Stimulated activated CD4-positive, alpha-beta T cell treated with anti-CD3 and anti-CD28 coated beads, Interleukin-12 subunit alpha, Interleukin-12 subunit beta, amount 100 ng/mL, for 4 hours (primary cell): ENCODE measurements at regions not wholly inside any gene's neighbourhood (a gene's known extent, or its start where the extent isn't known, plus 50 kb on each side); places are given as distances from the start of the nearest gene placed in this dataset.
"Not testable (repeated sequence)": the region's sequence is repeated elsewhere in the genome, so short reads cannot be mapped to it uniquely, and the experiment has no call there.

Source experiments
- DNase-seq: peaks from one replicate; pipeline ENCODE4 v3.0.0-alpha.2; 2020

GRCh38 chr1:234810726-234811125, 200.7 kb upstream of the IRF2BP2 start:
- not testable (repeated sequence) for DNase-seq

- DNase-seq = not testable (repeated sequence)
Measured at GRCh38 chr1:234809854-234810245, 199.9 kb upstream of the IRF2BP2 start.

DNA sequence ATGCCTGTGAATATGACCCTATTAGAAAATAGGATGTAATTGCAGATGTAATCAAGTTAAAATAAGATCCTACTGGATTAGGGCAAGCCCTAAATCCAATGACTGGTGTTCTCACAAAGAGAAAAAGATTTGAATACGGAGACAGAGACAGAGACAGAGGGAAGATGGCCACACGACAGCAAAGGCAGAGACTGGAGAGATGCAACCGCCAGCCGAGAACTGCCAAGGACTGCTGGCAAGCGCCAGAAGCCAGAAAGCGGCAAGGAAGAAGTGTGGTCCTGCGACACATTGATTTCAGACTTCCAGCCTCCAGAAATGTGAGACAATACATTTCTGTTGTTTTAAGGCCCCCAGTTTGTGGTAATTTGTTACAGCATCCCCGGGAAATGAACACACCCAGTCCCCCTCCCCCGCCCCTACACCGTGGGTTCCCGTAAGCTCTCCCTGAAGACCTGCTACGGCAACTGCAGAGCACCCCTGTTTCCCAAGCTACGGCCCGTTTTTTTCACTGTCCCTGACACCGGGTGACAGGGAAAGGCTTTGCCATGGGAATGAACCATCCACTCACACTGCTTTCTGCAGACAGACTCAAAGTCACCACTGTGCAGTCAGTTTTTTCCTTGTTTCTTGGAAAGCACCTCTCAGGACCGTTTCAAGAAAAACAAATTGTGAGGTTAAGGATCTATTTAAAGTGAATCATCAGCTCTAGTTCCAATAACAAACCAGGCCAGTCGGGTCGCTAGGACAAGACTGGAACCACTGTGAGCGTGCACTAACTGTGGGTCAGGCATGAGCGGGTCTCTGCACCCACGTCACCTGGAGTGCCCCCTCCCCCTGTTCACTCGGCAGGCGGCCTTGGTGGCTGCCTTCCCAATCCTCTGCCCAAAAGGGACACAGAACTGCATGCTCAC, 199.2 kb upstream of the IRF2BP2 start:
- not testable (repeated sequence) for DNase-seq

DNA sequence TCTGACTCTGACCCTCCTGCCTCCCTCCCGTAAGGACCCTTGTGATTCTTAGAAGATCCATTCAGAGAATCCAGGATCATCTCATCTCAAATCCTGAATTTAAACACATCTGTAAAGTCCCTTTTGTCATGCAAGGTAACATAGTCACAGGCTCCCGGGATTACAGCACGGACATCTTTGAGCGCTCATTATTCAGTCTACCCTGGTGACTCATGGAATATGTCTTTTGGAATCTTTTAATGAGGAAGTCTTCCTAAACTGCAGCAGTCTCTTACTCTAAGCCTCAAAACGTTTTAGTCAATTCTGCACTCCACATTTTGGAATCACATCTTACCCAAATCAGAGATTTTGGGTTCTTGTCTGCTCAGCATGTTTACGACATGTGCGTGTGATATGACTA, 198.5 kb upstream of the IRF2BP2 start:
- DNase-seq = not testable (repeated sequence)

DNA sequence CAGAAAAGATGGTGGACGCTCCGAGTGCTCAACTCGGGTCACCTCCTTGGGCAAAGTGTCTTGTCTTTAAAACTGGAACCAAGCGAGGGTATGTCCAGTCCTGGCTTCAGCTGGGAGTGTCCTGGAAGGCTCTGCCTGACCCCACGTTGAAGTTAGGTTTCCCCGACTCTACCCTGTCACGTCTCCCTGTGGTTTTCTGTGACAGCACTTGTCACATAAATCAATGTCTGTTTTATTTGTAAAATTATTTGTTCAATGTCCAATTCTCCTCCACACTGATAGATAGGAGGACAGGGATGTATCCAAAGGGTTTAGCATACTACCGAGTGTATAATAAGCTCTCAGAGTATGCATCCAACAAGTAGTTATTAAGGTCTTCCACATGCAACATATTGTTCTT, 197.7 kb upstream of the IRF2BP2 start:
- DNase-seq = not testable (repeated sequence)

DNA sequence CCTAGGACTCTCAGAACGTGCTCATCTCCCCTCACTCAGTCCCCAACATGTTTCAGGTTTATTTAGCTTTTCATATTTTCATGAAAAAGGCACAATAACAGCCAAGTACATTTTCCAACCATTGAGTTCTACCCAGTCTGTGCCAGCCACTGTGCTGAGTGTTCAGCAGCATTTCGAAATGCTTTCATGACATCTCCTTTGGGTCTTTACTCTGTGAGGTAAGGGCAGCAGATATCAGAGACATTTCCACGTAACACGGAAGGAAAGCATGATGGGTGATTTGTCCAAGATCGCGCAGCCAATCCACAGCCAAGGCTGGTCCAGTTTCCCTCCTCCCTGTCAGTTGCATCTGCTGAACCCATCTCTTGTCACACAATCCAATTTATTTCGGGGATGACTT, 192.6 kb upstream of the IRF2BP2 start:
- DNase-seq = not testable (repeated sequence)

- DNase-seq = not testable (repeated sequence)
Measured at GRCh38 chr1:234801636-234802035, 191.7 kb upstream of the IRF2BP2 start.

- not testable (repeated sequence) for DNase-seq
Measured at GRCh38 chr1:234801147-234801546, 191.2 kb upstream of the IRF2BP2 start.

- not testable (repeated sequence) for DNase-seq
Measured at GRCh38 chr1:234800563-234800962, 190.6 kb upstream of the IRF2BP2 start.

DNA sequence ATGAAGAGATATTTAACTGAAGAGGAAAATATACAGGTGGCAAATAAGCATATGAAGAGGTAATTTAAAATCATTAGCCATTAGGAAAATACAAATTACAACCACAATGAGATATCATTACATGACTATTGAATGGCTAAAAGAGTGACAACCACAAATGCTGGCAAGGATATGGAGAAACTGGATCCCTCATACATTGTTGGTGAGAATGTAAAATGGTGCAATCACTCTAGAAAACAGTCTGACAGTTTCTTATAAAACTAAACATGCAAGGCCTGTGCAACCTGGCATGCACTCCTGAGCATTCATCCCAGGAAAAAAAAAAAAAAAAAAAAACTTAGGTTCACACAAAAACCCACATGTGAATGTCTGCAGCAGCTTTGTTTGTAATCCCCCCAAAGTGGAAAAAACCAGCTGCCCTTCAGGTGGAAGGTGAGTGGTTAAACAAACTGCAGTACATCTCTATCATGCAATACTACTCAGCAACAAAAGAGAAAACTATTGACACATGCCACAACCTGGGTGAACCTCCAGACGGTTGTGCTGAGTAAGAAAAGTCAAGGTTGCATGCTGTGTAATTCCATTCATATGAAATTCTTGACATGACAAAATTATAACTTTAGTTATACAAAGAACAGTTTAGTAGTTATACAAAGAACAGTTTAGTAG, 189.2 kb upstream of the IRF2BP2 start:
- DNase-seq = not testable (repeated sequence)

DNA sequence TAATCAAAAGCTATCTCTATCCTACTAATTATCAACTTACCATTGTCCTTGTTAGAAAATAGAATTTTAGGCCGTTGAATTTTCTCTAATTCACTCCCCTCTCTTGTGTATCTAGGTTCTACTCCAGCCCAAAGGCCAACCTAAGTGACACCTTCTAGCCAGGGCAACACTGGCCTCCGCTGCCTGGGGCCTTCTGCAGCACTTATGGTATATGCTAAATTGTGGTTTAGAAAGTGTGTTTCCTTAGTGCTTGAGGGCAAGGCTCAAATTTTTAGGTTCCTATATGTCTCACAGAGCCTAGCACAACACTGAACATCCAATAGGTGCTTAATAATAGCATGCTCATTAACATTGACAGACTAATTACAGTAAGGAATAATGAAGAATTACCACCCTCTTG, 187.2 kb upstream of the IRF2BP2 start:
- DNase-seq = not testable (repeated sequence)

DNA sequence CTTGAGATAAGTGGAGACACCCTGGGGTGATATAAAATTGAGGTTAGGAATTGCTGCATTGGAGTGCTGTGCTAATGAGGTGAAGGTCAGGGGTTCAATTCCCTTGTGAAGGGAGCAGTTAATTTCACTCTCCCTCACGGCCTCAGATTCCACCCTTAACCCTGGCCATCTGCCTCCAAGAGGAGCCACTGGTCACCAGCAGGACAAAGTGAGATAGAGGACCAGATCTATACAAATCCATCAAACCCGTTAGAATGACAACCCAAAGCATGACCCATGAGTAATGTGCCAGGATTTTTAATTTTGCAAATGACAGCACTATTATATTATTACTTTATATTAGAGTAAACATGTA, 186.4 kb upstream of the IRF2BP2 start:
- not testable (repeated sequence) for DNase-seq

- not testable (repeated sequence) for DNase-seq
Measured at GRCh38 chr1:234795711-234796437, 185.9 kb upstream of the IRF2BP2 start.

DNA sequence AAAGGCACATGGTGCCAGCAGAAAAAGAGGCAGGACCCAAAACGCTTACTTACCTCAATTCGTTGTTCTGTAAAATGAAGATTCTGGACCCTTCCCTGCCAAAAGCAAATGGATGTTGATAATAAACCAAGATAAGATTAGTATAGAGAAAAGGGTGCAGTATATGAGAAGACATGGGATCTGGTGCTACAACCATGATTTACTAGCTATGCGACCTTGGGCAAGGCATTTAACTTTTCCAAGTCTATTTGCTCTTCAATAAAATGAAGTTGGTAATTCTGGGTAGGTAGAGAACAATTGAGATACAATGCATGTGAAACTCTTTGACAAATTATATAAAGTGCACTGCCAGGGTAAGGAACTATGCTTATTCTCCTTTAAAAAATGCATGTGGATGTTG, 185.0 kb upstream of the IRF2BP2 start:
- DNase-seq = not testable (repeated sequence)

DNA sequence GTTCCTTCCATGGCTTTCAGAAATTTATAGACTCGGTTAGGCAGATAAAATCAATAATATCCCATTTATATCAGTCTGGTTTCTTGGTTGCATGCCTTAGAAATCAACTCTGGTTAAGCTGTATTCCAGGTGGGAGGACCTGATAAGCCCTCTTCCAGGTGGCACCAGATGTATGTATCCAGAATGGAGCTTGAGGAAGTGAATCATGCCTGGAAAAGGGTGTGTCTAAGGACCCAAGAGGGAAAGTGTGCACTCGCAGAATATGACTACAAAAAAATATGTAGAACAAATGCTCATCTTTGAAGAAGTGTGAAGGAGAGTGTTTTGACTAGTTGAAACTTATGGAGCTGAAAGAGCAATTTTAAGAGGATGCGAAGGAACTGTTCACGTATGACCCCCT, 184.5 kb upstream of the IRF2BP2 start:
- DNase-seq = not testable (repeated sequence)

DNA sequence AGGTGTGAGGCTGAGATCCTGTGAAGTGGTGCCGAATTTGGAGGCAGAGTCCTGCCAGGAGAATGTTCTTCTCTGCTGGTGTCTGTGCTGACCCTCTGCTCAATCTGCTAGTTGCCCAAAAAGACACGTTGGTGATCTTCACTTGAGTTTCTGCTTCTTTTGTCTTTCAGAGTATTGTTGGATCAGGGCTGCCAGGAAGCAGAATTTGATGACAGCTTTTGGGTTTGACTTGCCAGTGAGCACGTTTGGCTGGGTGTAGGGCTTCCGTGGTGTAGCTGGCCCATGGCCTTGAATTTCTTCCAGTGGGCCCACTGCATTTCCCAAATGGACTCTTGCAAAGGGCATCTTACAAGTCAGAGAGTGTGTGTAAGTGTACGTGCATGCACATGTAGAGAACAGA, 183.9 kb upstream of the IRF2BP2 start:
- DNase-seq = not testable (repeated sequence)

DNA sequence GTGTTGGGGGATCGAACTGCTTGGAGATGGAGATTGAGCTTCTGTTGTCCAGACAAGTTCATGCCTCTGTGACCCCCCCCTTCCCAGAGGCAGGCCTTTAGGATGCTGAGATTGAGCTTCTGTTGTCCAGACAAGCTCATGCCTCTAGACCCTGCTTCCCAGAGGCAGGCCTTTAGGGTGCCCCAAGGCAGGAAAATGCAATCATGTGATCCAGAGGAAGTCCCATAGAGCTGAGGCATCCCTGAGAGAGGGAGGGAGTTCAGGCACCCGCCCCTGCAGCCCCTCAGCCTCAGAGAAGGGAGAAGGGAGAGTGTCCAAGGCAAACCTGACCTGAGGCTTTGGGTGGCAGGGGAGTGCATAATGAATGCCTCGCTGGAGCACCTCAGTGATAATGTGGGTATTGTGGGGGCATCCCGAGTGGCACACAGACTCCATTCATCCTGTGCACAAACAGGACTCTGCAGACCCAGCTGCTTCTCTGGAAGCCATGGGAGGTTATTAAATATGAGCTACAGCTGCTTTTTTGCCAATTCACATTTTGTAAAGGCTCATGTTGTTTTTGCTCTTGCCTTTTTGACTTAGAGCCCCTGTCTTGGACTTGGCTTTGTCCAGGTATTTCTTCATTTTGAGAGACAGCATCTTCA, 182.4 kb upstream of the IRF2BP2 start:
- not testable (repeated sequence) for DNase-seq

DNA sequence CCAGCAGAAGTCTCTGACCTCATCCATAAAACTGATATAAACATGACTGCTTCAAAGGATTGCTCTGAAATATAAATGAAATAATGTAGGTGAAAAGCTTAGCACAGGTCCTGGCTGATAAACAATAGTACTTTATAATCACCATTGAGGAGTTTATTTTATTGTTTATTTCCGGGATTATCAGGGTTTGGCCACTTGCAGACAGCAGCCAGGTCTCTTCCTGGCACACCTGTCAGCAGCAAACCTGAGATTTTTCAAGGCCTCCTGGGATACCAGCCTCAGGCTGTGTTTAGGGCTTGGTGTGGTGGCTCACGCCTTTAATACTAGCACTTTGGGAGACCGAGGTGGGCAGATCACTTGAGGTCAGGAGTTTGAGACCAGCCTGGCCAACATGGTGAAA, 181.6 kb upstream of the IRF2BP2 start:
- DNase-seq = not testable (repeated sequence)

DNA sequence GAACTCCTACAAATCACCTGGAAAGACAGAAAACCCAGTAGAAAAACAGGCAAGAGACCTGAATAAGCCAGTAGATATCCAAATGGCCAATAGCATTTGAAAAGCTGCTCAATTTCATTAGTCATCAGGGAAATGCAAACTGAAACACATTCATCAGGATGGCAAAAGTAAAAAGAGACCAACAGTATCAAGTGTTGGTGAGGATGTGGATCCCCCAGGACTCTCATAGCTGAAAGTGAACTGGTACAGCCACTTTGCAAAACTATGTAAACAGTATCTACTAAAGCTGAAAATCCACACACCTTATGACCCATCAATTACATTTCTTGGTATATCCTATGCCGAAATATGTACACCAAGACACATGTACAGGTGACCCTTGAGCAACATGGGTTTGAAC, 180.4 kb upstream of the IRF2BP2 start:
- DNase-seq = not testable (repeated sequence)

- DNase-seq = not testable (repeated sequence)
Measured at GRCh38 chr1:234787011-234787584, 177.1 kb upstream of the IRF2BP2 start.

- DNase-seq = not testable (repeated sequence)
Measured at GRCh38 chr1:234785922-234786321, 175.9 kb upstream of the IRF2BP2 start.

- DNase-seq = not testable (repeated sequence)
Measured at GRCh38 chr1:234785471-234785919, 175.5 kb upstream of the IRF2BP2 start.
